Fibroblast of peridontal ligament (primary cell): ENCODE measurements at regions not wholly inside any gene's neighbourhood (a gene's known extent, or its start where the extent isn't known, plus 50 kb on each side); places are given as distances from the start of the nearest gene placed in this dataset.
A peak's percentile ranks its signal among the peaks of the same experiment; 100 is the strongest.

ENCODE experiments used
- DNase-seq: peaks from one replicate; pipeline ENCODE4 v3.0.0-alpha.2; 2010; ENCODE audit errors: extremely low read depth

- no peak for DNase-seq
Measured at GRCh38 chr18:68466672-68467071, 248.2 kb downstream of the TMX3 start.

- peak; percentile 56 for DNase-seq
Measured at GRCh38 chr18:68462766-68463165, 252.1 kb downstream of the TMX3 start.

- no peak for DNase-seq
Measured at GRCh38 chr18:68462148-68462547, 252.8 kb downstream of the TMX3 start.

- DNase-seq = no peak
Measured at GRCh38 chr18:68461481-68462018, 253.4 kb downstream of the TMX3 start.

- no peak for DNase-seq
Measured at GRCh38 chr18:68459968-68460367, 254.9 kb downstream of the TMX3 start.

- no peak for DNase-seq
Measured at GRCh38 chr18:68456985-68457384, 257.9 kb downstream of the TMX3 start.

GRCh38 chr18:68455229-68455603 lies 259.7 kb downstream of the TMX3 start:
- no peak for DNase-seq

GRCh38 chr18:68454511-68455228 lies 260.2 kb downstream of the TMX3 start:
- DNase-seq = peak; percentile 73

- peak; percentile 97 for DNase-seq
Measured at GRCh38 chr18:68449292-68449691, 265.6 kb downstream of the TMX3 start.

- peak; percentile 86 for DNase-seq
Measured at GRCh38 chr18:68448736-68449135, 266.2 kb downstream of the TMX3 start.

- DNase-seq = no peak
Measured at GRCh38 chr18:68447286-68447685, 267.6 kb downstream of the TMX3 start.

GRCh38 chr18:68445668-68446426 lies 269.1 kb downstream of the TMX3 start:
- no peak for DNase-seq

GRCh38 chr18:68445136-68445535 lies 269.8 kb downstream of the TMX3 start:
- no peak for DNase-seq

- no peak for DNase-seq
Measured at GRCh38 chr18:68441241-68441640, 273.7 kb downstream of the TMX3 start.

- no peak for DNase-seq
Measured at GRCh38 chr18:68440433-68440832, 274.5 kb downstream of the TMX3 start.

- DNase-seq = no peak
Measured at GRCh38 chr18:68439642-68440041, 275.3 kb downstream of the TMX3 start.

GRCh38 chr18:68438983-68439382 lies 275.9 kb downstream of the TMX3 start:
- peak; percentile 89 for DNase-seq

- no peak for DNase-seq
Measured at GRCh38 chr18:68438536-68438935, 276.4 kb downstream of the TMX3 start.

GRCh38 chr18:68436485-68436884 lies 278.4 kb downstream of the TMX3 start:
- DNase-seq = no peak

- no peak for DNase-seq
Measured at GRCh38 chr18:68435581-68435980, 279.3 kb downstream of the TMX3 start.

GRCh38 chr18:68431922-68432198 lies 283.0 kb downstream of the TMX3 start:
- no peak for DNase-seq

- DNase-seq = peak; percentile 44
Measured at GRCh38 chr18:68431111-68431921, 283.6 kb downstream of the TMX3 start.
